K562 (cell line): ENCODE measurements at regions not wholly inside any gene's neighbourhood (a gene's known extent, or its start where the extent isn't known, plus 50 kb on each side); places are given as distances from the start of the nearest gene placed in this dataset.

Experiments
- ATAC-seq: fragments of 200-7000 bp; cut with Tn5 transposase; 3 replicates; pipeline ENCODE4 v1.9.1; 2020; ENCODE audit warnings: moderate library complexity
- BruUV-seq: library from RNA; stranded (reverse); fragments of 400-500 nt; replicated peaks from 2 replicates; lab custom pipeline; 2021; lab: Mats Ljungman, UMichigan
- CTCF ChIA-PET: fragments of 300-600 bp; formaldehyde crosslinking; extraction: SDS; loops from one replicate; lab custom pipeline; 2021; ENCODE audit warnings: low intra/inter-chr PET ratio; lab: Yijun Ruan, JAX
- POLR2A ChIA-PET: fragments of 300-600, 350-650 bp; sonication (Branson Sonifier 250); formaldehyde crosslinking; extraction: SDS; loops from one replicate; lab custom pipeline; 2021; ENCODE audit warnings: antibody characterized with exemption, inconsistent platforms; lab: Yijun Ruan, JAX
- DNase-seq, 4 experiments: peaks; one replicate each; pipeline versions ENCODE4 v3.0.0 to v3.0.0-alpha.2; 2011 to 2018; ENCODE audit warnings: low spot score in 3 of 4, mixed read lengths in 3 of 4; ENCODE audit errors: extremely low read depth in 1 of 4
- FAIRE-seq: peaks from 2 replicates; lab custom pipeline; 2011; peaks lifted over from hg19 to GRCh38; lab: Jason Lieb, UNC
- H2AFZ ChIP-seq: 2 replicates; pipeline ENCODE4 v1.6.0; 2011; ENCODE audit warnings: low read depth, low read length, control low read depth, inconsistent platforms
- H3K27ac ChIP-seq: fragments of 200-600 bp; 3 replicates; pipeline ENCODE4 v1.8.0; 2011; ENCODE audit warnings: low read depth, mild to moderate bottlenecking, control low read depth, inconsistent platforms, low read length, moderate library complexity, mixed read lengths; ENCODE audit errors: extremely low read depth
- H3K27me3 ChIP-seq, 2 experiments: fragments of 300-600 bp in 1 of 2; 2 replicates in 1 of 2; 3 replicates in 1 of 2; pipeline versions ENCODE4 v1.6.0 to v1.8.0; 2011; ENCODE audit warnings: inconsistent platforms in 2 of 2, low read length in 2 of 2, mild to moderate bottlenecking in 1 of 2, mixed read lengths in 1 of 2, moderate library complexity in 1 of 2; ENCODE audit not compliant: control insufficient read depth in 2 of 2, insufficient read depth in 2 of 2
- H3K36me3 ChIP-seq: fragments of 300-600 bp; 3 replicates; pipeline ENCODE4 v1.8.0; 2011; ENCODE audit warnings: mild to moderate bottlenecking, low read length, inconsistent platforms; ENCODE audit not compliant: control insufficient read depth, insufficient read depth
- H3K4me1 ChIP-seq, 2 experiments: fragments of 200-600 bp in 1 of 2; replicated peaks in 1 of 2; 2 replicates in 1 of 2; 3 replicates in 1 of 2; pipeline versions ENCODE4 v1.5.1 to v1.8.0; 2011; ENCODE audit warnings: inconsistent platforms in 2 of 2, low read length in 2 of 2, mild to moderate bottlenecking in 1 of 2, mixed read lengths in 1 of 2, moderate library complexity in 1 of 2; ENCODE audit not compliant: control insufficient read depth in 2 of 2, insufficient read depth in 2 of 2
- H3K4me2 ChIP-seq: 2 replicates; pipeline ENCODE4 v1.6.1; 2011; ENCODE audit warnings: low read length, control low read depth, inconsistent platforms, mixed read lengths; ENCODE audit not compliant: insufficient read depth
- H3K4me3 ChIP-seq: fragments of 200-600 bp; sonication (generic), shearing (Covaris generic); 2 replicates; pipeline ENCODE4 v1.5.1; 2016; ENCODE audit warnings: control low read depth, inconsistent platforms
- H3K79me2 ChIP-seq: fragments of 200-600 bp; 3 replicates; pipeline ENCODE4 v1.8.0; 2011; ENCODE audit warnings: low read length, inconsistent platforms; ENCODE audit not compliant: control insufficient read depth, insufficient read depth
- H3K9ac ChIP-seq, 2 experiments: 2 replicates each; pipeline versions ENCODE4 v1.6.0 to v1.6.1; 2011; ENCODE audit warnings: low read depth in 2 of 2, low read length in 2 of 2, control low read depth in 1 of 2, inconsistent platforms in 1 of 2, mild to moderate bottlenecking in 1 of 2, mixed read lengths in 1 of 2; ENCODE audit not compliant: insufficient read depth in 1 of 2
- H3K9me1 ChIP-seq: one replicate; pipeline ENCODE4 v1.6.0; 2011; ENCODE audit warnings: inconsistent platforms, mild to moderate bottlenecking, low read length, moderate library complexity; ENCODE audit not compliant: control insufficient read depth, insufficient read depth
- H3K9me3 ChIP-seq: replicated peaks from 2 replicates; pipeline ENCODE4 v1.5.1; 2011; ENCODE audit warnings: low read depth, low read length, inconsistent platforms; ENCODE audit not compliant: control insufficient read depth, insufficient read depth
- H4K20me1 ChIP-seq: replicated peaks from 2 replicates; pipeline ENCODE4 v1.6.1; 2011; ENCODE audit warnings: low read length, inconsistent platforms, mixed read lengths; ENCODE audit not compliant: control insufficient read depth, insufficient read depth
- GATAD2B ChIP-seq: fragments of 450-650 bp; IDR thresholded peaks from 2 replicates; pipeline ENCODE4 v1.6.1; 2017; ENCODE audit warnings: mild to moderate bottlenecking, borderline replicate concordance
- HDAC6 ChIP-seq: IDR thresholded peaks from 2 replicates; pipeline ENCODE4 v1.6.1; 2012; ENCODE audit warnings: low read depth, mild to moderate bottlenecking, control low read depth, inconsistent platforms, low read length, moderate library complexity
- HNRNPH1 ChIP-seq: fragments of 200-400 bp; formaldehyde crosslinking; optimal IDR thresholded peaks from 2 replicates; pipeline ENCODE3; 2017; ENCODE audit warnings: low read depth, mild to moderate bottlenecking, low read length, moderate library complexity
- MAX ChIP-seq: sonication (generic); formaldehyde crosslinking; IDR thresholded peaks from 2 replicates; pipeline ENCODE4 v1.9.0; 2022; ENCODE audit warnings: mild to moderate bottlenecking, missing genetic modification reagents
- NR3C1 ChIP-seq: sonication (generic); formaldehyde crosslinking; IDR thresholded peaks from 2 replicates; pipeline ENCODE4 v1.8.1; 2022; ENCODE audit warnings: missing genetic modification reagents
- RBM14 ChIP-seq: fragments of 200-400 bp; formaldehyde crosslinking; IDR thresholded peaks from 2 replicates; pipeline ENCODE4 v1.6.1; 2018; ENCODE audit warnings: low read depth, mild to moderate bottlenecking, low read length, moderate library complexity, borderline replicate concordance; ENCODE audit not compliant: insufficient read depth
- SP1 ChIP-seq: sonication (generic); formaldehyde crosslinking; IDR thresholded peaks from 2 replicates; pipeline ENCODE4 v1.8.1; 2022; ENCODE audit warnings: mild to moderate bottlenecking, missing genetic modification reagents
- WGBS: fragments of 100-300 bp; shearing (Covaris generic); methylation state at CpG from one replicate; pipeline ENCODE4 v1.1.6; 2016; ENCODE audit warnings: low coverage, mixed read lengths; ENCODE audit not compliant: insufficient coverage; ENCODE audit errors: missing lambda C conversion rate; 5-methylcytosine and 5-hydroxymethylcytosine counted together
- in situ Hi-C: fragments of 300-500 bp; cut with MboI; formaldehyde crosslinking; loops from 4 replicates; pipeline ENCODE4 v1.15.0; 2018; ENCODE audit warnings: inconsistent platforms, mixed read lengths
- intact Hi-C: fragments of 100-400 bp; cut with micrococcal nuclease; formaldehyde crosslinking; loops from 2 replicates; pipeline ENCODE4 v1.14.2; 2022
- TF ChIP-seq, protein P1 (sequence below): fragments of 250-450 bp; sonication (Bioruptor Pico); IDR thresholded peaks from 2 replicates; pipeline ENCODE4 v1.5.0; 2020; ENCODE audit warnings: mild to moderate bottlenecking
- TF ChIP-seq, protein P2 (sequence below): IDR thresholded peaks from 3 replicates; pipeline ENCODE4 v1.6.1; 2011; ENCODE audit warnings: borderline replicate concordance, mild to moderate bottlenecking; ENCODE audit not compliant: insufficient read length, insufficient read depth
- TF ChIP-seq, protein P3 (sequence below): fragments of 250-450 bp; sonication (Bioruptor Pico); IDR thresholded peaks from 2 replicates; pipeline ENCODE4 v1.5.1; 2021; ENCODE audit warnings: mild to moderate bottlenecking

GRCh38 chr21:38134084-38134873 is 122.5 kb upstream of the KCNJ15 start:
- Histone ChIP-seq H3K27me3 (no peaks in the 10 kb centered on the region), H3K9me1 (no peaks in the 10 kb centered on the region), H2AFZ (no peak overlapping the region), H3K9me3 (no peaks in the 10 kb centered on the region), H3K9ac (no peak overlapping the region), H4K20me1 (0 out of 2 replicates have a peak, but pooled peaks cover 6% of the 10 kb centered on the region), H3K4me3 (no peak overlapping the region), H3K36me3 (peaks cover 7% of the 10 kb centered on the region; the same call in 1 of the 3 replicates), H3K27ac (no peak overlapping the region), H3K4me2 (no peak overlapping the region), H3K4me1 (no peaks in the 10 kb centered on the region), H3K79me2 (peaks cover 18% of the 10 kb centered on the region; the same call in 2 of the 3 replicates)
- no peak for ATAC-seq
- intact Hi-C loops = no loop called here
- no TSS peak for BruUV-seq
- no peak for DNase-seq
- FAIRE-seq = no peak
- POLR2A ChIA-PET = interaction anchor here (0.9 kb wide), 1 partner anchor 13 kb away, joined by 3 read pairs; no protein-coding TSS in a partner anchor
- in situ Hi-C loops = no loop called here
- CTCF ChIA-PET = interaction anchor here (0.6 kb wide), 1 partner anchor 218 kb away, joined by 3 read pairs; no protein-coding TSS in a partner anchor
- no peak for TF ChIP-seq SP1
- TF ChIP-seq, protein P1, sequence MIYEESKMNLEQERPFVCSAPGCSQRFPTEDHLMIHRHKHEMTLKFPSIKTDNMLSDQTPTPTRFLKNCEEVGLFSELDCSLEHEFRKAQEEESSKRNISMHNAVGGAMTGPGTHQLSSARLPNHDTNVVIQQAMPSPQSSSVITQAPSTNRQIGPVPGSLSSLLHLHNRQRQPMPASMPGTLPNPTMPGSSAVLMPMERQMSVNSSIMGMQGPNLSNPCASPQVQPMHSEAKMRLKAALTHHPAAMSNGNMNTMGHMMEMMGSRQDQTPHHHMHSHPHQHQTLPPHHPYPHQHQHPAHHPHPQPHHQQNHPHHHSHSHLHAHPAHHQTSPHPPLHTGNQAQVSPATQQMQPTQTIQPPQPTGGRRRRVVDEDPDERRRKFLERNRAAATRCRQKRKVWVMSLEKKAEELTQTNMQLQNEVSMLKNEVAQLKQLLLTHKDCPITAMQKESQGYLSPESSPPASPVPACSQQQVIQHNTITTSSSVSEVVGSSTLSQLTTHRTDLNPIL (CRISPR knock-in tag) = no peak
- TF ChIP-seq GATAD2B = no peak
- TF ChIP-seq, protein P2, sequence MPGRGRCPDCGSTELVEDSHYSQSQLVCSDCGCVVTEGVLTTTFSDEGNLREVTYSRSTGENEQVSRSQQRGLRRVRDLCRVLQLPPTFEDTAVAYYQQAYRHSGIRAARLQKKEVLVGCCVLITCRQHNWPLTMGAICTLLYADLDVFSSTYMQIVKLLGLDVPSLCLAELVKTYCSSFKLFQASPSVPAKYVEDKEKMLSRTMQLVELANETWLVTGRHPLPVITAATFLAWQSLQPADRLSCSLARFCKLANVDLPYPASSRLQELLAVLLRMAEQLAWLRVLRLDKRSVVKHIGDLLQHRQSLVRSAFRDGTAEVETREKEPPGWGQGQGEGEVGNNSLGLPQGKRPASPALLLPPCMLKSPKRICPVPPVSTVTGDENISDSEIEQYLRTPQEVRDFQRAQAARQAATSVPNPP = no peak
- TF ChIP-seq NR3C1 (CRISPR knock-in tag) = no peak
- TF ChIP-seq HDAC6 = no peak
- no peak for TF ChIP-seq MAX (CRISPR knock-in tag)
- TF ChIP-seq HNRNPH1 = no peak
- TF ChIP-seq, protein P3, sequence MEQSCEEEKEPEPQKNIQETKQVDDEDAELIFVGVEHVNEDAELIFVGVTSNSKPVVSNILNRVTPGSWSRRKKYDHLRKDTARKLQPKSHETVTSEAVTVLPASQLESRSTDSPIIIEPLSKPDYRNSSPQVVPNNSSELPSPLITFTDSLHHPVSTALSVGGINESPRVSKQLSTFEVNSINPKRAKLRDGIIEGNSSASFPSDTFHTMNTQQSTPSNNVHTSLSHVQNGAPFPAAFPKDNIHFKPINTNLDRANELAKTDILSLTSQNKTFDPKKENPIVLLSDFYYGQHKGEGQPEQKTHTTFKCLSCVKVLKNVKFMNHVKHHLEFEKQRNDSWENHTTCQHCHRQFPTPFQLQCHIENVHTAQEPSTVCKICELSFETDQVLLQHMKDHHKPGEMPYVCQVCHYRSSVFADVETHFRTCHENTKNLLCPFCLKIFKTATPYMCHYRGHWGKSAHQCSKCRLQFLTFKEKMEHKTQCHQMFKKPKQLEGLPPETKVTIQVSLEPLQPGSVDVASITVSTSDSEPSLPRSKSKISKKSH = no peak
- no peak for TF ChIP-seq RBM14
- WGBS = 84% methylated on average over 3 of the region's 3 CpGs
